ENCODE measurements at regions not wholly inside any gene's neighbourhood (a gene's known extent, or its start where the extent isn't known, plus 50 kb on each side); places are given as distances from the start of the nearest gene placed in this dataset.

DNA sequence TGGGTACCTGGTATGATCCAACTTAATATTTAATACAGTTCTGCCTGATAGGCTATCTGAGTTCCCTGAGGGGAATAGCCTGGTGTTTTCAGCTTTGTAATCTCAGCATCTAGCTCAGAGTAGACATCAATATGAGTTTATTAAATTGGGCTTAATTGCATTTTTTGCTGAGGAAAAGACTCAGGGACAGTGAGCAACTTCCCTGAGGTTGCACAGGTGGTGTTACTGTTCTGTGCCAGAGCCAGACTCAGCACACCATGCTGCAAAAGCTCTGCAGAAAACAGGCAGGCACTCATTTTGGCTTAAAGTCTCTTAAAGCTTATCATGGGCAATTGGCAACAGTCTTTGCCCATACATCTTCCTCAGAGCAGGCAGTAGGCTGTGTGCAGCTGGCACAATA is 90.5 kb upstream of the JUN start:
- no peak for TF ChIP-seq ZNF274 (IDR thresholded peaks at IDR 0.05; ENCODE audit: borderline replicate concordance, extremely low read depth, low read length)
- TF ChIP-seq POLR2A (IDR thresholded peaks at IDR 0.05; ENCODE audit: control extremely low read depth in 1 of 2, low read depth in 2 of 2, low read length in 2 of 2), result no peak
- TF ChIP-seq JUN (IDR thresholded peaks at IDR 0.05; ENCODE audit: low read depth, low read length), result no peak
- no peak for TF ChIP-seq TAF1 (IDR thresholded peaks at IDR 0.05; ENCODE audit: low read depth, low read length)
- no peak for TF ChIP-seq SRF (IDR thresholded peaks at IDR 0.05; ENCODE audit: low read depth, low read length)
- no peak for TF ChIP-seq EP300 (IDR thresholded peaks at IDR 0.05; ENCODE audit: borderline replicate concordance in 1 of 2, low read depth in 2 of 2, low read length in 2 of 2)
- TF ChIP-seq CBX5 (IDR thresholded peaks at IDR 0.05; ENCODE audit: low read depth, low read length), result no peak
- TF ChIP-seq, protein P1, sequence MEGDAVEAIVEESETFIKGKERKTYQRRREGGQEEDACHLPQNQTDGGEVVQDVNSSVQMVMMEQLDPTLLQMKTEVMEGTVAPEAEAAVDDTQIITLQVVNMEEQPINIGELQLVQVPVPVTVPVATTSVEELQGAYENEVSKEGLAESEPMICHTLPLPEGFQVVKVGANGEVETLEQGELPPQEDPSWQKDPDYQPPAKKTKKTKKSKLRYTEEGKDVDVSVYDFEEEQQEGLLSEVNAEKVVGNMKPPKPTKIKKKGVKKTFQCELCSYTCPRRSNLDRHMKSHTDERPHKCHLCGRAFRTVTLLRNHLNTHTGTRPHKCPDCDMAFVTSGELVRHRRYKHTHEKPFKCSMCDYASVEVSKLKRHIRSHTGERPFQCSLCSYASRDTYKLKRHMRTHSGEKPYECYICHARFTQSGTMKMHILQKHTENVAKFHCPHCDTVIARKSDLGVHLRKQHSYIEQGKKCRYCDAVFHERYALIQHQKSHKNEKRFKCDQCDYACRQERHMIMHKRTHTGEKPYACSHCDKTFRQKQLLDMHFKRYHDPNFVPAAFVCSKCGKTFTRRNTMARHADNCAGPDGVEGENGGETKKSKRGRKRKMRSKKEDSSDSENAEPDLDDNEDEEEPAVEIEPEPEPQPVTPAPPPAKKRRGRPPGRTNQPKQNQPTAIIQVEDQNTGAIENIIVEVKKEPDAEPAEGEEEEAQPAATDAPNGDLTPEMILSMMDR (IDR thresholded peaks at IDR 0.05; ENCODE audit: control extremely low read depth in 1 of 3, insufficient read depth in 1 of 3, low read depth in 1 of 3, low read length in 3 of 3), result no peak
- TF ChIP-seq SIRT6 (IDR thresholded peaks at IDR 0.05; ENCODE audit: low read length), result no peak
- TF ChIP-seq BCL11A (IDR thresholded peaks at IDR 0.05; ENCODE audit: low read depth in 2 of 2, low read length in 2 of 2), result no peak

All from H1 (cell line).